TTC549 (cell line): ENCODE measurements at regions not wholly inside any gene's neighbourhood (a gene's known extent, or its start where the extent isn't known, plus 50 kb on each side); places are given as distances from the start of the nearest gene placed in this dataset.

Source experiments
- FAIRE-seq: peaks from 2 replicates; lab custom pipeline; 2012; peaks lifted over from hg19 to GRCh38; lab: Jason Lieb, UNC

- FAIRE-seq: no peak
Measured at GRCh38 chr2:177026956-177027355, 185.6 kb upstream of the HNRNPA3 start.

GRCh38 chr2:177028296-177028695 lies 184.3 kb upstream of the HNRNPA3 start:
- no peak for FAIRE-seq

- no peak for FAIRE-seq
Measured at GRCh38 chr2:177029075-177029474, 183.5 kb upstream of the HNRNPA3 start.

- FAIRE-seq: no peak
Measured at GRCh38 chr2:177029501-177029900, 183.1 kb upstream of the HNRNPA3 start.

- no peak for FAIRE-seq
Measured at GRCh38 chr2:177029901-177030300, 182.7 kb upstream of the HNRNPA3 start.

GRCh38 chr2:177030451-177031105 lies 182.0 kb upstream of the HNRNPA3 start:
- FAIRE-seq: no peak

GRCh38 chr2:177031438-177032180 lies 181.0 kb upstream of the HNRNPA3 start:
- FAIRE-seq: no peak

GRCh38 chr2:177036747-177037146 lies 175.8 kb upstream of the HNRNPA3 start:
- FAIRE-seq: no peak

GRCh38 chr2:177037569-177037968 lies 175.0 kb upstream of the HNRNPA3 start:
- no peak for FAIRE-seq

GRCh38 chr2:177038787-177039484 lies 173.7 kb upstream of the HNRNPA3 start:
- no peak for FAIRE-seq

- FAIRE-seq: no peak
Measured at GRCh38 chr2:177042311-177042710, 170.3 kb upstream of the HNRNPA3 start.

GRCh38 chr2:177044671-177045070 lies 167.9 kb upstream of the HNRNPA3 start:
- no peak for FAIRE-seq

GRCh38 chr2:177048981-177049380 lies 163.6 kb upstream of the HNRNPA3 start:
- FAIRE-seq: no peak

- FAIRE-seq: no peak
Measured at GRCh38 chr2:177051278-177051677, 161.3 kb upstream of the HNRNPA3 start.

GRCh38 chr2:177052471-177052870 lies 160.1 kb upstream of the HNRNPA3 start:
- no peak for FAIRE-seq

- no peak for FAIRE-seq
Measured at GRCh38 chr2:177053038-177053437, 159.6 kb upstream of the HNRNPA3 start.

GRCh38 chr2:177053716-177054115 lies 158.9 kb upstream of the HNRNPA3 start:
- no peak for FAIRE-seq

GRCh38 chr2:177056481-177056929 lies 156.1 kb upstream of the HNRNPA3 start:
- FAIRE-seq: no peak

GRCh38 chr2:177058747-177059146 lies 153.8 kb upstream of the HNRNPA3 start:
- no peak for FAIRE-seq

GRCh38 chr2:177059293-177059692 lies 153.3 kb upstream of the HNRNPA3 start:
- no peak for FAIRE-seq

- no peak for FAIRE-seq
Measured at GRCh38 chr2:177063331-177063730, 149.3 kb upstream of the HNRNPA3 start.

- no peak for FAIRE-seq
Measured at GRCh38 chr2:177064422-177064821, 148.2 kb upstream of the HNRNPA3 start.

- no peak for FAIRE-seq
Measured at GRCh38 chr2:177068967-177069366, 143.6 kb upstream of the HNRNPA3 start.
